ENCODE measurements at regions not wholly inside any gene's neighbourhood (a gene's known extent, or its start where the extent isn't known, plus 50 kb on each side); places are given as distances from the start of the nearest gene placed in this dataset.

DNA sequence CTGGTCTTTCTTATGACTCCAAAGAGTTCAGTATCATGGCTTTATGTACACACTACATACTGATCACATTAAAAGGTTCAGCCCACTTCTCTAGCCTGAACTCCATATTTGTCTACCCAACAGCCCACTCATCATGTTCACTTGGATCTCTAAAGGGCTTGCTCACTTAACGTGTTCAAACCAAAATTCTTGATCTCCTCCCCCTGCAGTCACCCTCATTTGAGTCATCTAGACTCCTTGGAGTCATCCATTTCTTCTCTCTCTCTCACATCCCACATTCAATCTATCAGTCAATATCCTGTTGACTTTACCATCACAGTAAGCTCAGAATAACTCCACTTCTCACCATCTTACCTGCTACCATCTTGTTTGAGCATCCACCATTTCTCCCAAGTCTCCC lies 148.4 kb upstream of the ARID2 start:
- Histone ChIP-seq H3K4me1 (no peaks in the 10 kb centered on the region), H3K36me3 (no peaks in the 10 kb centered on the region), H3K27me3 (ENCODE audit: low read depth) (no peaks in the 10 kb centered on the region), H3K27ac (replicated peaks) (no peak overlapping the region), H3K9me3 (replicated peaks) (no peaks in the 10 kb centered on the region), H3K4me3 (no peak overlapping the region)
- DNase-seq = no peak
- TF ChIP-seq, protein P1, sequence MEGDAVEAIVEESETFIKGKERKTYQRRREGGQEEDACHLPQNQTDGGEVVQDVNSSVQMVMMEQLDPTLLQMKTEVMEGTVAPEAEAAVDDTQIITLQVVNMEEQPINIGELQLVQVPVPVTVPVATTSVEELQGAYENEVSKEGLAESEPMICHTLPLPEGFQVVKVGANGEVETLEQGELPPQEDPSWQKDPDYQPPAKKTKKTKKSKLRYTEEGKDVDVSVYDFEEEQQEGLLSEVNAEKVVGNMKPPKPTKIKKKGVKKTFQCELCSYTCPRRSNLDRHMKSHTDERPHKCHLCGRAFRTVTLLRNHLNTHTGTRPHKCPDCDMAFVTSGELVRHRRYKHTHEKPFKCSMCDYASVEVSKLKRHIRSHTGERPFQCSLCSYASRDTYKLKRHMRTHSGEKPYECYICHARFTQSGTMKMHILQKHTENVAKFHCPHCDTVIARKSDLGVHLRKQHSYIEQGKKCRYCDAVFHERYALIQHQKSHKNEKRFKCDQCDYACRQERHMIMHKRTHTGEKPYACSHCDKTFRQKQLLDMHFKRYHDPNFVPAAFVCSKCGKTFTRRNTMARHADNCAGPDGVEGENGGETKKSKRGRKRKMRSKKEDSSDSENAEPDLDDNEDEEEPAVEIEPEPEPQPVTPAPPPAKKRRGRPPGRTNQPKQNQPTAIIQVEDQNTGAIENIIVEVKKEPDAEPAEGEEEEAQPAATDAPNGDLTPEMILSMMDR (IDR thresholded peaks at IDR 0.05; ENCODE audit: borderline replicate concordance) = no peak
- intact Hi-C loops (cut with micrococcal nuclease) = no loop called here

DNA sequence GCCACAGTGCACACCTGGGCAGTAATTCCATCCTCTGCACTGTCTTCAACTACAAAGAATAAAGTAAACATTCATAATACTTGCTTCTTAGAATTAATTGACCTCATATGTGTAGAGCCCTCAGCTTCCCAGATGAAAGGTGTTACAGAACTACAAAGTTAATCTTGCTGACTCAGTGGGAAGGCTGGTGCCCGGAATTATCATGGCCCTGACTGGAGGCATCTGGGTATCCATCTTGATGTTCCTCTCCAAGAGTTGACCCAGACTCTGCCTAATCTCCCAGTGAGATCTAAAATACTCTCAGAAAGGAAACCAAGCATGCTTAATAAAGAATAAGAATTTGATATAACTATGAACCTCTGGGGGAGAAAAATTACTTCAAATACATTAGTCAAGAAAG lies 147.0 kb upstream of the ARID2 start:
- TF ChIP-seq, protein P1 (IDR thresholded peaks at IDR 0.05; ENCODE audit: borderline replicate concordance) = no peak
- Histone ChIP-seq H3K27me3 (ENCODE audit: low read depth) (no peaks in the 10 kb centered on the region), H3K4me3 (no peak overlapping the region), H3K27ac (replicated peaks) (no peak overlapping the region), H3K36me3 (no peaks in the 10 kb centered on the region), H3K9me3 (replicated peaks) (no peaks in the 10 kb centered on the region), H3K4me1 (no peaks in the 10 kb centered on the region)
- intact Hi-C loops (cut with micrococcal nuclease) = no loop called here
- DNase-seq = no peak

DNA sequence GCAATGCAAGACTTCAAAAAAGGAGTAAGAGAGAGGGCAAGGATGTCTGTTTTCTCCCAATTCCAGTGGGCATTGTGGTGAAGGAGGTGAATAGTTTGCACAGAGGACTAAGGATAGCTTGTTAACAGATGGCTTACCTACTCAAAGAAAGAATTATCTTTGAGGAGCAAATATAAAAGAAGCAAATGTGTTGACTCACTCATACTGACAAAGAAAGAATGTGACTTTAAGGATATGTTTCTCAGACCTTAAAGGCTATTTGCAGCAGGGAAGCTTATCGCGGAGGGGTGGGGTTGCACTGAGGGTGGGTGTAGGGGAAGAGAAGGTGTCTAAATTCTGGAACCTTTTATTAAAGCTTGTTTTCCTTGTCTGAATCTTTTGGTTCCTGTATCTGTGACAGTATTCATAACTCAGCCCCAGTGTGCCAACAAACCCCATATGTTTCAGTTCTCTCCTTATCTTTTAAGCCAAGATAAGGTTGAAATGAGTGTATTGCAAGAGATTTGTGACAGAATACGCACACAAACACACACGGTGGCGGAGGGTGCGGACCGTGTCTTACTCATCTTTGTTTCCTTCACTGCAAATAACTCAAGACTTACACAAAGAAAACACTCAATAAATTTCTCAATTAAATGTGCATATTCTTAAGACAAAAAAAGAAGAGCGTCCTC lies 146.4 kb upstream of the ARID2 start:
- TF ChIP-seq, protein P1 (IDR thresholded peaks at IDR 0.05; ENCODE audit: borderline replicate concordance) = no peak
- intact Hi-C loops (cut with micrococcal nuclease) = no loop called here
- H3K36me3 ChIP-seq = no peaks in the 10 kb centered on the region
- no peaks in the 10 kb centered on the region for H3K4me1 ChIP-seq
- no peak overlapping the region for H3K27ac ChIP-seq (replicated peaks)
- no peaks in the 10 kb centered on the region for H3K27me3 ChIP-seq (ENCODE audit: low read depth)
- DNase-seq = no peak
- no peaks in the 10 kb centered on the region for H3K9me3 ChIP-seq (replicated peaks)
- H3K4me3 ChIP-seq = no peak overlapping the region

DNA sequence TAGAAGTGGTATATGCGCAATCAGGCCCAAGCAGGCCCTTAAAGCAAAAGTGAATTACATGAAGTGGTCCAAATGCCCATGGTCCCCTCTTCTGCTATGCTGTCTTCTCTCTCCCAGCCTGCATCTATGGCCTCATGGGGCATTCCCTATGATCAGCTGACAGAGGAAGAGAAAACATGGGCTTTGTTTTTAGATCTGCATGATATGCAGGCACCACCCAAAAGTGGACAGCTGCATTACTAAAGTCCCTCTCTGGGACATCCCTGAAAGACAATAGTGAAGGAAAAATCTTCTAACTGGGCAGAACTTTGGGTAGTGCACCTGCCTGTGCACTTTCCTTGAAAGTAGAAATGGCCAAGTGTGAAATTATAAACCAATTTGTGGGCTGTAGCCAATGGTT lies 145.2 kb upstream of the ARID2 start:
- Histone ChIP-seq H3K9me3 (replicated peaks) (no peaks in the 10 kb centered on the region), H3K27me3 (ENCODE audit: low read depth) (no peaks in the 10 kb centered on the region), H3K36me3 (no peaks in the 10 kb centered on the region), H3K27ac (replicated peaks) (no peak overlapping the region), H3K4me3 (no peak overlapping the region), H3K4me1 (no peaks in the 10 kb centered on the region)
- intact Hi-C loops (cut with micrococcal nuclease) = no loop called here
- no peak for DNase-seq
- TF ChIP-seq, protein P1 (IDR thresholded peaks at IDR 0.05; ENCODE audit: borderline replicate concordance) = no peak

DNA sequence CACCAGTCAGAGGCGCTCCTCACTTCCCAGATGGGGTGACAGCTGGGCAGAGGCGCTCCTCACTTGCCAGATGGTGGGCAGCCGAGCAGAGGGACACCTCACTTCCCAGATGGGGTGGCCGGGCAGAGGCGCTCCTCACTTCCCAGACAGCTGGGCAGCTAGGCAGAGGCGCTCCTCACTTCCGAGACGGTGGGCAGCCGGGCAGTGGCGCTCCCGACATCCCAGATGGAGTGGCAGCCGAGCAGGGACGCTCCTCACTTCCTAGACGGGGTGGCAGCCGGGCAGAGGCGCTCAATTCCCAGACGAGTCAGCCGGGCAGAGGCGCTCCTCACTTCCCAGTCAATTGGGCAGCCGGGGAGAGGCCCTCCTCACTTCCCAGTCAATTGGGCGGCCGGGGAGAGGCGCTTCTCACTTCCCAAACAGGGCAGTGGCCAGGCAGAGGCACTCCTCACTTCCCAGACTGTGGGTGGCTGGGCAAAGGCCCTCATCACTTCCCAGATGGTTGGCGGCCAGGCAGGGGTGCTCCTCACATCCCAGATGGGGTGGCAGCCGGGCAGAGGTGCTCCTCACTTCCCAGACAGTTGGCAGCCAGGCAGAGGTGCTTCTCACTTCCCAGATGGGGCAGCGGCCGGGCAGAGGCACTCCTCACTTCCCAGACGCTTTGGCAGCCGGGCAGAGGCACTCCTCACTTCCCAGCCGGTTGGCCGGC lies 143.8 kb upstream of the ARID2 start:
- Histone ChIP-seq H3K27ac (replicated peaks) (no peak overlapping the region), H3K4me1 (no peaks in the 10 kb centered on the region), H3K9me3 (replicated peaks) (no peaks in the 10 kb centered on the region), H3K36me3 (no peaks in the 10 kb centered on the region), H3K27me3 (ENCODE audit: low read depth) (no peaks in the 10 kb centered on the region), H3K4me3 (no peak overlapping the region)
- no peak for DNase-seq
- intact Hi-C loops (cut with micrococcal nuclease) = no loop called here
- TF ChIP-seq, protein P1 (IDR thresholded peaks at IDR 0.05; ENCODE audit: borderline replicate concordance) = no peak

All from left ventricle myocardium inferior (tissue), 1 donor.